ENCODE measurements at regions not wholly inside any gene's neighbourhood (a gene's known extent, or its start where the extent isn't known, plus 50 kb on each side); places are given as distances from the start of the nearest gene placed in this dataset.

DNA sequence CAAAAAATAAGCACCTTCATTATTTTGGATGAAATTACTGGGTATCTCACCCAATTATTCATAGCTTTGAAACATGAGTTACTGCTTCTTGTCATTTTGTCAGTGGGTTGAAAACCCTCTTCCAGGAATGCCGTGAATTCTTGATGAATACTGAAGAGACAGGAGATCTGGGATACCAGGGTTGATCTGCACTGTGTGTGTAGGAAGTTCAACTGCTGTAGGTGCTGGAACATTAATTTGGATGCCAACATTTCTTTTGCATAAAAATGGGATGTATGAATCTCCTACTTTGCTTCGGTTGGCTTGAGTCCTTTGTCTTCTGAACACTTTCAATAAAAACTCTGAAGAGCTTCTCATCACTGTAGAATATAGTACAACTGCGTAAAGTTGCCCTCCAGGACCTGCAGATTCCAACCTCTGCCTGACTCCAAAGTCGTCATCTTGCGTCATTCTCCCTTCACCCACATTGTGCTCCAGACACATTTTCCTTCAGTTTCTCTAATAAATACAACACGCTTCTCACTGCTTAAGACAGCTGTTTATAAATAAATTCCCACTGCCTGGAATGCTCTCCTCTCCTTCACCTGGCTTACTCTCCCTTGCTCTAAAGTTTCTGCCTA, 312.7 kb upstream of the TGFBR2 start:
- H3K4me1 Mint-ChIP-seq (ENCODE audit: low read depth) = peaks cover 41% of the 10 kb centered on the region

DNA sequence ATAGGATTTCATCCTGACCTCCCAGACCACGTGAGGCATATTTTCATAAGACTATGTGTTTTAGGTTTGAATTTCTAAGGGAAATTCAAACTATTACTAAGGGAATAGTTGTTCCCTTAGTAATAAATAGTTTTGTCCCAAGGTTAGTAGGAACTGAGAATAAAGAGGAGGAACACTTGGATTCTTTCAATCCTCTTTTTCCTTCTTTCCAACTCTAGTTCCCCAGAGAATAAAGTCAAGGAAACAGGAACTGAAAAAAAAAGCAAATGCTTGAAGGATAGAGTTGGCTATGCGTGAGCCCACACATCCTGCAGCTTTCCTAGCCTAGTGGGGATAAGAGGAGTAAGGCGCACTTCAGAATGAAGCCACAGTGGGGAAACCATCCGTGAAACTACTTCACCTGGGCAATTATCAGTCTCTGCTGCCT, 312.1 kb upstream of the TGFBR2 start:
- no peaks in the 10 kb centered on the region for H3K36me3 Mint-ChIP-seq (ENCODE audit: low read depth)
- TF ChIP-seq, protein P1, sequence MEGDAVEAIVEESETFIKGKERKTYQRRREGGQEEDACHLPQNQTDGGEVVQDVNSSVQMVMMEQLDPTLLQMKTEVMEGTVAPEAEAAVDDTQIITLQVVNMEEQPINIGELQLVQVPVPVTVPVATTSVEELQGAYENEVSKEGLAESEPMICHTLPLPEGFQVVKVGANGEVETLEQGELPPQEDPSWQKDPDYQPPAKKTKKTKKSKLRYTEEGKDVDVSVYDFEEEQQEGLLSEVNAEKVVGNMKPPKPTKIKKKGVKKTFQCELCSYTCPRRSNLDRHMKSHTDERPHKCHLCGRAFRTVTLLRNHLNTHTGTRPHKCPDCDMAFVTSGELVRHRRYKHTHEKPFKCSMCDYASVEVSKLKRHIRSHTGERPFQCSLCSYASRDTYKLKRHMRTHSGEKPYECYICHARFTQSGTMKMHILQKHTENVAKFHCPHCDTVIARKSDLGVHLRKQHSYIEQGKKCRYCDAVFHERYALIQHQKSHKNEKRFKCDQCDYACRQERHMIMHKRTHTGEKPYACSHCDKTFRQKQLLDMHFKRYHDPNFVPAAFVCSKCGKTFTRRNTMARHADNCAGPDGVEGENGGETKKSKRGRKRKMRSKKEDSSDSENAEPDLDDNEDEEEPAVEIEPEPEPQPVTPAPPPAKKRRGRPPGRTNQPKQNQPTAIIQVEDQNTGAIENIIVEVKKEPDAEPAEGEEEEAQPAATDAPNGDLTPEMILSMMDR (IDR thresholded peaks at IDR 0.05) = peak; percentile 19
- H3K4me3 Mint-ChIP-seq (ENCODE audit: unreplicated experiment) = no peak overlapping the region
- no peaks in the 10 kb centered on the region for H3K9me3 Mint-ChIP-seq (ENCODE audit: low read depth)
- peaks cover 37% of the 10 kb centered on the region for H3K4me1 Mint-ChIP-seq (ENCODE audit: low read depth)
- DNase-seq (ENCODE audit: low spot score) = no peak
- peak overlapping the region; percentile 37 for H3K27ac Mint-ChIP-seq (ENCODE audit: unreplicated experiment)
- no peaks in the 10 kb centered on the region for H3K27me3 Mint-ChIP-seq (ENCODE audit: low read depth)

More for the DNA sequence above, 312.7 kb upstream of the TGFBR2 start:
- Mint-ChIP-seq H3K9me3 (ENCODE audit: low read depth) (no peaks in the 10 kb centered on the region), H3K27me3 (ENCODE audit: low read depth) (no peaks in the 10 kb centered on the region), H3K4me3 (ENCODE audit: unreplicated experiment) (no peak overlapping the region), H3K36me3 (ENCODE audit: low read depth) (no peaks in the 10 kb centered on the region), H3K27ac (ENCODE audit: unreplicated experiment) (peak overlapping the region; percentile 37)
- DNase-seq (ENCODE audit: low spot score) = no peak
- TF ChIP-seq, protein P1 (IDR thresholded peaks at IDR 0.05) = no peak

GRCh38 chr3:30297112-30297511, 309.3 kb upstream of the TGFBR2 start:
- Mint-ChIP-seq H3K27ac (ENCODE audit: unreplicated experiment) (no peak overlapping the region), H3K36me3 (ENCODE audit: low read depth) (no peaks in the 10 kb centered on the region)

GRCh38 chr3:30299674-30300385, 306.6 kb upstream of the TGFBR2 start:
- Mint-ChIP-seq H3K4me1 (ENCODE audit: low read depth) (peaks cover 15% of the 10 kb centered on the region), H3K27me3 (ENCODE audit: low read depth) (no peaks in the 10 kb centered on the region), H3K36me3 (ENCODE audit: low read depth) (peaks cover 2% of the 10 kb centered on the region), H3K27ac (ENCODE audit: unreplicated experiment) (no peak overlapping the region), H3K9me3 (ENCODE audit: low read depth) (peaks cover 4% of the 10 kb centered on the region), H3K4me3 (ENCODE audit: unreplicated experiment) (no peak overlapping the region)
- DNase-seq (ENCODE audit: low spot score) = no peak
- TF ChIP-seq, protein P1 (IDR thresholded peaks at IDR 0.05) = no peak

More at GRCh38 chr3:30297112-30297511, 309.3 kb upstream of the TGFBR2 start:
- no peaks in the 10 kb centered on the region for H3K27me3 Mint-ChIP-seq (ENCODE audit: low read depth)
- peaks cover 37% of the 10 kb centered on the region for H3K4me1 Mint-ChIP-seq (ENCODE audit: low read depth)
- TF ChIP-seq, protein P1 (IDR thresholded peaks at IDR 0.05) = no peak
- no peak for DNase-seq (ENCODE audit: low spot score)
- H3K4me3 Mint-ChIP-seq (ENCODE audit: unreplicated experiment) = no peak overlapping the region
- H3K9me3 Mint-ChIP-seq (ENCODE audit: low read depth) = no peaks in the 10 kb centered on the region

- Mint-ChIP-seq H3K9me3 (ENCODE audit: low read depth) (peaks cover 4% of the 10 kb centered on the region), H3K36me3 (ENCODE audit: low read depth) (peaks cover 2% of the 10 kb centered on the region), H3K27ac (ENCODE audit: unreplicated experiment) (no peak overlapping the region), H3K4me3 (ENCODE audit: unreplicated experiment) (no peak overlapping the region), H3K27me3 (ENCODE audit: low read depth) (no peaks in the 10 kb centered on the region), H3K4me1 (ENCODE audit: low read depth) (peaks cover 15% of the 10 kb centered on the region)
- no peak for DNase-seq (ENCODE audit: low spot score)
- TF ChIP-seq, protein P1 (IDR thresholded peaks at IDR 0.05) = no peak
These were observed 305.6 kb upstream of the TGFBR2 start for GRCh38 chr3:30300809-30301208.
